Common myeloid progenitor, CD34-positive (primary cell): ENCODE measurements at regions not wholly inside any gene's neighbourhood (a gene's known extent, or its start where the extent isn't known, plus 50 kb on each side); places are given as distances from the start of the nearest gene placed in this dataset.

Source experiments
- CTCF ChIA-PET: fragments of 350-600 bp; sonication (Branson Sonifier 250); formaldehyde crosslinking; loops from one replicate; lab custom pipeline; 2021; ENCODE audit warnings: antibody characterized with exemption; lab: Charles Lee
- POLR2A ChIA-PET: fragments of 350-600 bp; sonication (Branson Sonifier 250); formaldehyde crosslinking; loops from one replicate; lab custom pipeline; 2021; ENCODE audit warnings: antibody characterized with exemption; lab: Charles Lee
- DNase-seq, 3 donors: peaks; one replicate each; pipeline versions ENCODE4 v3.0.0 to v3.0.0-alpha.2; 2013
- H3K27ac ChIP-seq, 2 experiments: 1 replicate in 1 of 2; 2 replicates in 1 of 2; pipeline ENCODE4 v1.7.0; 2013; ENCODE audit warnings: inconsistent platforms in 2 of 2, low read length in 2 of 2, mild to moderate bottlenecking in 2 of 2, low read depth in 1 of 2, moderate library complexity in 1 of 2; ENCODE audit not compliant: severe bottlenecking in 2 of 2, insufficient read depth in 1 of 2, poor library complexity in 1 of 2
- H3K27me3 ChIP-seq, 5 experiments: replicated peaks in 2 of 5; 1 replicate in 3 of 5; 2 replicates in 2 of 5; pipeline versions ENCODE4 v1.6.1 to v1.7.0; 2013; ENCODE audit warnings: low read length in 4 of 5, mild to moderate bottlenecking in 2 of 5, moderate library complexity in 2 of 5, inconsistent platforms in 1 of 5; ENCODE audit not compliant: insufficient read depth in 5 of 5, control insufficient read depth in 4 of 5
- H3K36me3 ChIP-seq, 4 experiments: 1 replicate in 2 of 4; 2 replicates in 2 of 4; pipeline versions ENCODE4 v1.6.1 to v1.7.0; 2013; ENCODE audit warnings: low read length in 3 of 4, control low read depth in 1 of 4, mild to moderate bottlenecking in 1 of 4; ENCODE audit not compliant: control insufficient read depth in 4 of 4, insufficient read depth in 4 of 4
- H3K4me1 ChIP-seq, 4 experiments: 1 replicate in 3 of 4; 2 replicates in 1 of 4; pipeline versions ENCODE4 v1.6.1 to v1.7.1; 2013; ENCODE audit warnings: low read length in 3 of 4, mild to moderate bottlenecking in 3 of 4, control low read depth in 1 of 4, inconsistent platforms in 1 of 4, moderate library complexity in 1 of 4; ENCODE audit not compliant: control insufficient read depth in 4 of 4, insufficient read depth in 4 of 4; ENCODE audit errors: control extremely low read depth in 1 of 4
- H3K4me3 ChIP-seq, 7 experiments: 1 replicate in 4 of 7; 2 replicates in 3 of 7; pipeline versions ENCODE4 v1.5.1 to v1.7.0; 2013; ENCODE audit warnings: mild to moderate bottlenecking in 7 of 7, low read length in 6 of 7, moderate library complexity in 6 of 7, inconsistent platforms in 2 of 7, low read depth in 2 of 7, control low read depth in 1 of 7; ENCODE audit not compliant: insufficient read depth in 4 of 7, control insufficient read depth in 1 of 7; ENCODE audit errors: extremely low read depth in 1 of 7
- H3K9me3 ChIP-seq, 5 experiments: 1 replicate in 4 of 5; 2 replicates in 1 of 5; pipeline versions ENCODE4 v1.6.1 to v1.7.1; 2013; ENCODE audit warnings: low read length in 4 of 5, mild to moderate bottlenecking in 2 of 5, inconsistent platforms in 1 of 5, low read depth in 1 of 5, moderate library complexity in 1 of 5; ENCODE audit not compliant: control insufficient read depth in 4 of 5, insufficient read depth in 2 of 5; ENCODE audit errors: control extremely low read depth in 1 of 5
- WGBS: methylation state at CpG from one replicate; pipeline ENCODE4 v1.1.5; 2013; ENCODE audit not compliant: insufficient coverage; 5-methylcytosine and 5-hydroxymethylcytosine counted together

DNA sequence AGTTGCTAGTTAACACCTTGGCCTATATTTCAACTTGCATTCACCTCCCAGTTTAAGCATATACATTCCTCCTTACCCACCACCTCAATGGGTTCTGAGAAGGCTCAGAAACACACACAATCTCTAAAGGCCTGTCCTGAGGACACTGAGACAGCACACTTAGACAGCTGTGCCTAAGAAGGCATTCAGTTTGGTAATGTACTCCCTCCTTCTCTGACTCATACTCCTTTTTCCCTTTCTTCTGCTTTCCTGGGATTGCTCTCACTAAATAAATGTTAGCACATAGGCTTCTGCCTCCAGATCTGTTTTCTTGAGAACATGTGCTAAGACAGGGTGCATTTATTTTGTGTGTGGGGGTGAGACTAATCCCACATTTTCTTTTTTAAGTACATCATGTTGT is 456.8 kb upstream of the CDH6 start:
- no peak overlapping the region for H3K27ac ChIP-seq
- no peaks in the 10 kb centered on the region for H3K27me3 ChIP-seq
- no peak overlapping the region for H3K4me3 ChIP-seq
- H3K36me3 ChIP-seq: no peaks in the 10 kb centered on the region
- H3K4me1 ChIP-seq: no peaks in the 10 kb centered on the region
- H3K9me3 ChIP-seq: no peaks in the 10 kb centered on the region
- POLR2A ChIA-PET: no interaction called here
- CTCF ChIA-PET: no interaction called here
- DNase-seq: no peak

DNA sequence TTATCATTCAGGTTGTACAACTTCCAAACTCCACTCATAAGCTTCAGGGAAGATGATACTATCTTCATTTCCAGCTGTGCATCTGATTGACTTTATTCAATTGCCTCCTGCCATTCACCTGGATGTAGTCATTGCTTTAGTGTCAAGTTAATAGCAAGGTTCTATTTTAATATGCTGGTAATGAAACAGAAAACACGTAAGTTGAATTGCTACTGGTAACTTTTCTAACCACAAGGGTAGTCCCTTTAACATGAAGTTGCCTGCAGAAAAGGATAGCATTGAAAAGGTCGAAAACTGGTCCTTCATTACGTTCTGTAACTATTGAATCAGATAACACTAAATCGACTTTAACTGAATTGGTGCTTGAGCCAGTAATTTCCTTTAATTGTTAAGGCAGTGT is 459.4 kb upstream of the CDH6 start:
- 100% methylated on average over 1 of the region's 4 CpGs for WGBS
- Histone ChIP-seq H3K4me3 (no peak overlapping the region), H3K36me3 (no peaks in the 10 kb centered on the region), H3K27ac (no peak overlapping the region), H3K27me3 (no peaks in the 10 kb centered on the region), H3K4me1 (no peaks in the 10 kb centered on the region), H3K9me3 (no peaks in the 10 kb centered on the region)
- no peak for DNase-seq
- CTCF ChIA-PET: no interaction called here
- POLR2A ChIA-PET: no interaction called here

DNA sequence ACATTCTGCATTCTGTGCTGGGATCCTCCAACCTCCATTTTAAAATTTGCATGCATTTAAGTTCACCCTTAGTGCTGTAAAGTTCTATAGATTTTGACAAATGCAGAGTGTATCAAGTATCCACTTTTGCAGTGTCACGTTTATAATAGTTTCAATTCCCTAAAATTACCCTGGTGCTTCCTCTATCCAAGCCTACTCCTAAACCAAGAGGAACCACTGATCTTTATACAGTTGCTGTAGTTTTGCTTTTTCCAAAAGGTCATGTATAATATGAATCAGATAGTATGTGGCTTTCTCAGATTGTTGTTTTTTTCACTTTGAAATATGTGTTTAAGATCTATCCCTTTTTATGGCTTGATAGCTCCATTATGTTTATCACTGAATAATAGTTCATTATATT is 468.4 kb upstream of the CDH6 start:
- WGBS: no CpG with 5 or more reads among the region's 1 CpG
- Histone ChIP-seq H3K9me3 (no peaks in the 10 kb centered on the region), H3K36me3 (no peaks in the 10 kb centered on the region), H3K27me3 (no peaks in the 10 kb centered on the region), H3K4me3 (no peak overlapping the region), H3K27ac (no peak overlapping the region), H3K4me1 (no peaks in the 10 kb centered on the region)
- POLR2A ChIA-PET: no interaction called here
- no peak for DNase-seq
- CTCF ChIA-PET: no interaction called here

DNA sequence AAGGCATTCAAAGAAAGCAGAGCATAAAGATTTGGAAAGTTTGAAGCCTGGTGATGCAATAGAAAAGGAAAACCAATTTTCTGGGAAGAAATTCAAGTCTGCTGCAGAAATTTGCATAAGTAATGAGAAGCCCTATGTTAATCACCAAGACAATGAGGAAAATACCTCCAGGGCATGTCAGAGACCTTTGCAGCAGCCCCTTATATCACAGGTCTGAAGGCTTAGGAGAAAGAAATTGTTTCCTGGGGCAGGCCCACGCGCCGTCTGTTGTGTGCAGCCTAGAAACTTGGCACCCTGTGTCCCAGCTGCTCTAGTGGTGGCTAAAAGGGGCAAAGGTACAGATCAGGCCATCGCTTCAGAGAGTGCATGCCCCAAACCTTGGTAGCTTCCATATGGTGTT is 495.3 kb upstream of the CDH6 start:
- ChIA-PET POLR2A (no interaction called here), CTCF (no interaction called here)
- Histone ChIP-seq H3K4me1 (no peaks in the 10 kb centered on the region), H3K4me3 (no peak overlapping the region), H3K27me3 (no peaks in the 10 kb centered on the region), H3K36me3 (no peaks in the 10 kb centered on the region), H3K9me3 (peaks cover 0 to 5% (median 3%) of the 10 kb centered on the region in 5 experiments), H3K27ac (no peak overlapping the region)
- no peak for DNase-seq
- WGBS: 89% methylated on average over 4 of the region's 4 CpGs

DNA sequence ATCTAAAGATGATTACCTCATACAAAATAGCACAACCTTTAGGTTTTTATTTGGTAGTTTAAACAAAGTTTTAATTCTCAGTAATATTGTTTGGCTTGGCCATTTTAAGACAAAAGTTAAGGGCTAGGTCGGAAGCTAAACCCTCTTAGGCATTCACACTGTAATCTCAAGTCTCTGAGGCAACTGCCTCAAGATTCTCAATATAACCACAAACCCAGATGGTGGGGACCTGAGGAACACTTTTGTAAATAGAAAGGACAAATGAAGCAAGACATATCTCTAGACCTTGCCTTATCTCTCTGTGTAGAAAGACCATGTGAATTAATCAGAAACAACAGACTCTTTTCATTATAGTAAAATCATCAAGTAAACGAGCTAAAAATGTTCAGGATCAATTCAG is 500.2 kb upstream of the CDH6 start:
- no peaks in the 10 kb centered on the region for H3K27me3 ChIP-seq
- DNase-seq: no peak
- no peaks in the 10 kb centered on the region for H3K9me3 ChIP-seq
- H3K4me3 ChIP-seq: no peak overlapping the region
- no peak overlapping the region for H3K27ac ChIP-seq
- WGBS: no CpG with 5 or more reads among the region's 2 CpGs
- POLR2A ChIA-PET: no interaction called here
- H3K4me1 ChIP-seq: no peaks in the 10 kb centered on the region
- no peaks in the 10 kb centered on the region for H3K36me3 ChIP-seq
- CTCF ChIA-PET: no interaction called here

DNA sequence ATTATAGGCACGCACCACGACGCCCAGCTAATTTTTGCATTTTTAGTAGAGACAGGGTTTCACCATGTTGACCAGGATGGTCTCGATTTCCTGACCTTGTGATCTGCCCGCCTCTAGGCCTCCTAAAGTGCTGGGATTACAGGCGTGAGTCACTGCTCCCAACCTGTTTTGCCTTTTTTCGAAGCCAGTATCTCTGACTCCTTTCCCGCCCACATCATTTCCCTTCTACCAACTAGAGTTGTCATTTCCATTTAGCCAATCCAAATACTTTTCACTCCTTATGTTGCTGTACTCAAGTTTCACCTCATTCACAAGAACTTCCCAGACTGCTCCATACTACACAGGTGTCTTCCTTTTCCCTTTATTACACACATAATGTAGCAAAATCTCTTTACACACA is 502.6 kb upstream of the CDH6 start:
- H3K9me3 ChIP-seq: no peaks in the 10 kb centered on the region
- ChIA-PET CTCF (no interaction called here), POLR2A (no interaction called here)
- 94% methylated on average over 8 of the region's 8 CpGs for WGBS
- no peaks in the 10 kb centered on the region for H3K4me1 ChIP-seq
- no peak overlapping the region for H3K27ac ChIP-seq
- DNase-seq: no peak
- H3K36me3 ChIP-seq: no peaks in the 10 kb centered on the region
- no peaks in the 10 kb centered on the region for H3K27me3 ChIP-seq
- H3K4me3 ChIP-seq: no peak overlapping the region

DNA sequence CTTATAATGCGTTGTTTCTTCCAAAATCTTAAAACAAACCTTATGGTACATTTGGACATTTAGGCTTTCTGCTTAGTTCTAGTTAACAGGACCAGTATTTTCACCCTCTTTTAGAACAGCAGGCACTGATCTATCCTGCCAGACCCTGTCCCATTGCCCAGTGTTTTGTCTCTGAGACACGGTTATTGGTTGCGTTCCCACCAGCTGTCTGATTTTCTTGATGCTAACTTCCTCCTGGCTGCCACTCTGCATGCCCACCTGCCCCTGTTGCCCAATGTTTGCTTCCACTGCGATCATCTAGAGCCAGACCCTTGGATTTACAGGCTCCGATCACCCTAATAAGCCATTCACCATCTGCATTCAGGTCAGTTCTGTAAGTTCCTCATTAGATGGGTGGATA is 506.0 kb upstream of the CDH6 start:
- ChIA-PET POLR2A (no interaction called here), CTCF (no interaction called here)
- H3K27ac ChIP-seq: no peak overlapping the region
- no peaks in the 10 kb centered on the region for H3K4me1 ChIP-seq
- no peaks in the 10 kb centered on the region for H3K36me3 ChIP-seq
- WGBS: 93% methylated on average over 4 of the region's 5 CpGs
- no peaks in the 10 kb centered on the region for H3K27me3 ChIP-seq
- no peaks in the 10 kb centered on the region for H3K9me3 ChIP-seq
- DNase-seq: no peak
- no peak overlapping the region for H3K4me3 ChIP-seq

DNA sequence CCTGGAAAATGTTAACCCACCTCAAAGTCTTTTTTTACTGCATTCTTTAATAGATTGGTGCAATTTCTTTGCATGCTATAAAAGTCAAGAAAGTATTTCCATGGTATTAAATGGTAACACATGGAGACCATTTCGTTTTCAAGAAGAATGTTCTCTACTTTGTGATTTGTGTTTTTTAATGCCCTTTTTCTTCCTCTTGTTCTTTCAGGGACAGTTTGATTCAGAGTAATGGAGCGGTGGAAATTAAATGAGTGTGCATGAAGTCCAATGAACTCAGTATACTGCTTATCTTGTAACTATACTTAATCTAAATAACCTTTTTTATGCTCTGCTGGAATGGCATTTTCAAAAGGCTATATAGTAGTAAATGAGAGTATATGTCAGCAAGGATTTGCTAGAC is 507.0 kb upstream of the CDH6 start:
- POLR2A ChIA-PET: no interaction called here
- H3K4me1 ChIP-seq: no peaks in the 10 kb centered on the region
- no peaks in the 10 kb centered on the region for H3K36me3 ChIP-seq
- no peak overlapping the region for H3K27ac ChIP-seq
- no peak overlapping the region for H3K4me3 ChIP-seq
- WGBS: 80% methylated on average over 1 of the region's 2 CpGs
- no peaks in the 10 kb centered on the region for H3K9me3 ChIP-seq
- H3K27me3 ChIP-seq: no peaks in the 10 kb centered on the region
- CTCF ChIA-PET: no interaction called here
- DNase-seq: no peak
